Fibroblast of the aortic adventitia (primary cell): ENCODE measurements at regions not wholly inside any gene's neighbourhood (a gene's known extent, or its start where the extent isn't known, plus 50 kb on each side); places are given as distances from the start of the nearest gene placed in this dataset.

ENCODE experiments used
- DNase-seq: peaks from one replicate; pipeline ENCODE4 v3.0.0-alpha.2; 2010; ENCODE audit warnings: low read depth
- H3K4me3 ChIP-seq: 2 replicates; pipeline ENCODE4 v1.5.1; 2011; ENCODE audit warnings: low read depth, mild to moderate bottlenecking, control low read depth, low read length, moderate library complexity
- TF ChIP-seq, protein P1 (sequence below): IDR thresholded peaks from 2 replicates; pipeline ENCODE4 v1.5.1; 2011; ENCODE audit warnings: mild to moderate bottlenecking, low read length, control low read depth, inconsistent platforms; ENCODE audit not compliant: insufficient read depth

DNA sequence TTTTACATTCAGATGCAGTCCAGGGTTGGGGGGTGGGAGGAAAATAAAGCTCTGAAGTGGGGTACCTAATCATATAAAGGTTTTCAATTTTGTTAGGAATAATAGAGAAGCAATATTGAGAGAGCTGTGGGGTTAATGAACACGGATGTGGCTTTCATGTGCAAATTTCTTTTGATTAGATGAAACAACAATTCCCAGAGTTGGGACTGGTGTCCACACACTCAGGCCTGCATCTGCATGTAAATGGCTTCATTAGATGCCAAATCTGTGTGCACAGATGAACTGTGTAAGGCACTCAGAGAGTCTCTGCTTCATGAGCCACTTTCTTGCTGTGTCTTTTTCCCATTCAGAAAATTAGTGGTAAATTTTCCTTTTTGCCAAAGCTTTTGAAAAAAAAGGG is 377.1 kb upstream of the NOVA1 start:
- no peak overlapping the region for H3K4me3 ChIP-seq
- DNase-seq: no peak
- TF ChIP-seq, protein P1, sequence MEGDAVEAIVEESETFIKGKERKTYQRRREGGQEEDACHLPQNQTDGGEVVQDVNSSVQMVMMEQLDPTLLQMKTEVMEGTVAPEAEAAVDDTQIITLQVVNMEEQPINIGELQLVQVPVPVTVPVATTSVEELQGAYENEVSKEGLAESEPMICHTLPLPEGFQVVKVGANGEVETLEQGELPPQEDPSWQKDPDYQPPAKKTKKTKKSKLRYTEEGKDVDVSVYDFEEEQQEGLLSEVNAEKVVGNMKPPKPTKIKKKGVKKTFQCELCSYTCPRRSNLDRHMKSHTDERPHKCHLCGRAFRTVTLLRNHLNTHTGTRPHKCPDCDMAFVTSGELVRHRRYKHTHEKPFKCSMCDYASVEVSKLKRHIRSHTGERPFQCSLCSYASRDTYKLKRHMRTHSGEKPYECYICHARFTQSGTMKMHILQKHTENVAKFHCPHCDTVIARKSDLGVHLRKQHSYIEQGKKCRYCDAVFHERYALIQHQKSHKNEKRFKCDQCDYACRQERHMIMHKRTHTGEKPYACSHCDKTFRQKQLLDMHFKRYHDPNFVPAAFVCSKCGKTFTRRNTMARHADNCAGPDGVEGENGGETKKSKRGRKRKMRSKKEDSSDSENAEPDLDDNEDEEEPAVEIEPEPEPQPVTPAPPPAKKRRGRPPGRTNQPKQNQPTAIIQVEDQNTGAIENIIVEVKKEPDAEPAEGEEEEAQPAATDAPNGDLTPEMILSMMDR: no peak

DNA sequence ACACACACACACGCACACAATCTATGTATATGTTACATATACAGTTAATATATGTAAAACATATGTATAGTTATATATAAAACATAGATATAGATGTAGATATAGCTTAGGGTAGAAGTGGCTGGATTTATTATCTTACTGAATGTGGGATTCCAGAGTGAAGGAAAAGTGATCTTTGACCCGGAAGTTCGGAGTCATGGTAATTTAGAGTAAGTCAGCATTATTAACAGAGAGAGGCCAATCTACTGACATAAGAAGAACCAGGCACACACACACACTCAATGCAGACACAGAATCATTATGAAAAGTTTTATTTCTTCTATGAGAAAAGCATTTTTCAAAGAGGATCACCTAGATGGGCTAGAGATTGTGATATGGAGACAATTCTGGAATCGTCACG is 384.2 kb upstream of the NOVA1 start:
- DNase-seq: no peak
- TF ChIP-seq, protein P1: no peak
- no peak overlapping the region for H3K4me3 ChIP-seq

DNA sequence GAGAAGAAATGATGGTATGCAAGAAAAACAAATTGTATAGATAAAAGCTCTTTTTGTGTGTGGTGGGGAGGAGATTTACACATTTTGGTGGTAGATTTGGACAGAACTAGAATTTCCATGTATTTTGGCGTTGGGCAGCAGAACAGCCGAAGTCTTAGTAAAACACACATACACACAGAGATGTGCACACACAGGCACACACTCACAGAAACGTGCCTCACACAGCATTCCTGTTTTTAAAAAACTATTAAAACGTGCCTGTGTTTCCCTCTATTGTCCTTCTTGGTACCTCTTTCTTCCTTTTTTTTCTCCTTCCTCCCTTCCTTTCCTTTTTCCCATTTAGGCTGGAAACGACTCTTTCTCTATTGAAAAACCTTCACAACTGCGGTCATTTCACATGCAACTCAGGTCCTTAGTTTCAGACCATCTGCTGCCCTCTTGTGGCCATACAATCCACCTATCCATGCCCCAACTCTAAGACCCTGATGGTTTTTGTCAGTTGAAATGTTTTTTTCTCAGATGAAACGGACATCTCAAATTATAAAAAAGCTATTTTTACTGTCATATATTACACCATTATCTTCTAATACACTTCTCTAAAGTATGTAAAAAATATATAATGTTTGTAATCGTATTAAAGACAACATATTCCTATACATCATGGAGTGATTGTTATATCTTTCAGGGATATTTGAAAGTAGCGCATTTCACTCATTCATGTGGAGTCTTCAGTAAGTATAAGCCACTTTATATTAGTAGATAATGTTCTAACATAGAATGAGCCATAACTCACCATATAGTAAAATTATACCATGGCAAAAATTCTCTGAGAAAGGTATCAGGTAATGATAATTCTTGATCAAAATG is 386.7 kb upstream of the NOVA1 start:
- H3K4me3 ChIP-seq: no peak overlapping the region
- TF ChIP-seq, protein P1: peak; percentile 85
- peak; percentile 83 for DNase-seq

DNA sequence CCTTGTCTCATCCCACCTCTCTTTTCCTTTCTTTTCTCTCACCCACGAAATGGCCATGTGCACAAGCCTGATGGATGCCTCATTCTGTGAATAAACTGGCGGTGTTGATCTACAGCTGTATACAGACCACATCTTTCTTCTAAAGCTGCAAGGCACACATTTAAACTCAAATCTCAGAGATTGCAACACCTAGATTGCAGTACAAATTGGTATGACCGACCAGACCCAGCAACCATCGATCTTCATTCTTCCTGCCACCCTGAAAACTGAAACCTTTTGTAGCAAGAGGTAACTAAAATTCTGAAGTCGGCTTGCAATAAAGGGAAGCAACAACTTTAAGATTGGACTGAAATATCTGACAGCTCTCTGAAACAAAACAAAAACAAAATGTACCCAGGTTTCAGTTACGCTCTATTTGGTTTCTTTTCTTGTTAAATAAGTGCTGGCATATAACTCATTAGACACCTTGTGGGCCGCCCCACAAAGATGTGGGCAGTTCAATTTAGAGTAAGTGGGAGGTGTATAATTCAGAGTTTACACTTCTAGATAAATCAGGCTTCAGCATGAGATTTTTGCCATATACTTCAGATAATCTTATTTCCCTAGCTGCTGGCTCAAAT is 390.0 kb upstream of the NOVA1 start:
- no peak for DNase-seq
- TF ChIP-seq, protein P1: no peak

DNA sequence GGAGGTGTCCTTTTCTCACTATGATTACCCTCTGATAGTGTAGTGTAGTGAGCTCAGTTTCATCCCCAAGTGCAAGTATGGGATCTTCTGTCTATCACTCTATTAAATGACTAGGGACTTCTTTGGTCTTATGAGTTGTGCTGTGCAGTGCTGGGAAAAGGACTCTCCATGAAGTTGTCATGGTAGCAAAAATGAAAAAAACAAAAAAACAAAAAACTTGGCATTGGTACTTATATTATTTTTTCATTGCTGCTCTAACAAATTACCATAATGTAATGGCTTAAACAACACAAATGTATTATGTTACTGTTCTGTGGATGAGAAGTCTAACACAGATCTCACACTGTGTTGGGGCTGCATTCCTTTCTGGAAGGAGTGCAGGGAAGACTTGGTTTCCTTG is 393.1 kb upstream of the NOVA1 start:
- H3K4me3 ChIP-seq: no peak overlapping the region
- no peak for DNase-seq
- TF ChIP-seq, protein P1: no peak

More for the DNA sequence above, 390.0 kb upstream of the NOVA1 start:
- H3K4me3 ChIP-seq: no peak overlapping the region

DNA sequence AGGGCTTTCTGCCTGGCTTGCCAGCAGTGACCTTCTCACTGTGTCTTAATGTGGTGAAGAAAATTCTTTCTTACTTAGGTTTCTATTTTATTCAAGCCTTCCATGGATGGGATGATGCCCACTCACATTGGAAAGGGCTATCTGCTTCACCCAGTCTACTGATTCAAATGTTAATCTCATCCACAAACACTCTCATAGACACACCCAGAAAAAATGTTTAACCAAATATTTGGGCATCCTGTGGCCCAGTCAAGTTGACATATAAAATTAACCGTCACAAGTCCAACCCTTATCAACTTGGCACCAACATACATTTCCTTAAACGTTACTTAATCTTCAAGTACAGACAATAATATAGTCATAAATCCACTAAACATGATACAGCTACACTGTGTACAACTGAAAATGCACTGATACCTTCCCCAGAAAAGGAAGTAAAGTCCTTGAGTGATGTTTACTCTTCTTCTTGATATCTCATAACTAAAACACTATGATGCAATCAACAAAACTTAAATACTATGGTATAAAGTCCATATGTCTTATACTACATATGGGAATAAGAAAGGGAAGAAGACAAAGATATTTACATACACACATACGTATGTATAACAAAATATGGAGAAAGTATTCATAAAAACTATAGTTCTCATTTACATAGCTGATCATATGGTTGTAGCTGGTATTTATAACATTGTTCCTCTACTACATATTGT is 394.7 kb upstream of the NOVA1 start:
- TF ChIP-seq, protein P1: no peak
- no peak for DNase-seq
- H3K4me3 ChIP-seq: no peak overlapping the region
